GM12878 (cell line): ENCODE measurements at regions not wholly inside any gene's neighbourhood (a gene's known extent, or its start where the extent isn't known, plus 50 kb on each side); places are given as distances from the start of the nearest gene placed in this dataset.

ENCODE experiments used
- ATAC-seq: fragments of 200-7000 bp; cut with Tn5 transposase; 3 replicates; pipeline ENCODE4 v1.9.1; 2020; ENCODE audit warnings: mild to moderate bottlenecking, moderate library complexity
- BruUV-seq: library from RNA; stranded (reverse); fragments of 400-500 nt; replicated peaks from 2 replicates; lab custom pipeline; 2021; lab: Mats Ljungman, UMichigan
- CTCF ChIA-PET: fragments of 300-600 bp; sonication (Branson Sonifier 250); formaldehyde crosslinking; extraction: SDS; loops from one replicate; lab custom pipeline; 2021; ENCODE audit warnings: inconsistent platforms; lab: Yijun Ruan, JAX
- POLR2A ChIA-PET: fragments of 350-600 bp; formaldehyde crosslinking; extraction: SDS; loops from one replicate; lab custom pipeline; 2021; ENCODE audit warnings: inconsistent platforms; lab: Charles Lee
- RAD21 ChIA-PET: fragments of 300-600 bp; sonication (Branson Sonifier 250); formaldehyde crosslinking; loops from one replicate; lab custom pipeline; 2023; ENCODE audit warnings: antibody characterized with exemption; ENCODE audit not compliant: unreplicated experiment; lab: Charles Lee
- SMC1A ChIA-PET: fragments of 300-600 bp; sonication (Branson Sonifier 250); formaldehyde crosslinking; loops from one replicate; lab custom pipeline; 2023; ENCODE audit not compliant: unreplicated experiment, uncharacterized antibody; lab: Charles Lee
- DNase-seq: peaks from one replicate; pipeline ENCODE4 v3.0.0-alpha.2; 2011; ENCODE audit warnings: low read depth, low spot score
- FAIRE-seq: peaks from 3 replicates; lab custom pipeline; 2011; peaks lifted over from hg19 to GRCh38; lab: Jason Lieb, UNC
- H2AFZ ChIP-seq: 2 replicates; pipeline ENCODE4 v1.6.0; 2011; ENCODE audit warnings: low read depth, low read length, control low read depth; ENCODE audit not compliant: control insufficient read depth
- H3K27ac ChIP-seq: 2 replicates; pipeline ENCODE4 v1.5.1; 2011; ENCODE audit warnings: control low read depth; ENCODE audit not compliant: control insufficient read depth, insufficient read depth
- H3K27me3 ChIP-seq, 2 experiments: replicated peaks in 1 of 2; 2 replicates each; pipeline versions ENCODE4 v1.6.0 to v1.6.1; 2011; ENCODE audit warnings: low read length in 1 of 2; ENCODE audit not compliant: control insufficient read depth in 2 of 2, insufficient read depth in 2 of 2
- H3K36me3 ChIP-seq, 2 experiments: 2 replicates each; pipeline ENCODE4 v1.5.1; 2011; ENCODE audit warnings: low read length in 1 of 2; ENCODE audit not compliant: control insufficient read depth in 2 of 2, insufficient read depth in 2 of 2
- H3K4me1 ChIP-seq: 2 replicates; pipeline ENCODE4 v1.6.1; 2011; ENCODE audit warnings: mild to moderate bottlenecking, low read length, moderate library complexity, mixed read lengths; ENCODE audit not compliant: control insufficient read depth, insufficient read depth
- H3K4me2 ChIP-seq: 2 replicates; pipeline ENCODE4 v1.6.0; 2011; ENCODE audit warnings: control low read depth; ENCODE audit not compliant: control insufficient read depth, insufficient read depth
- H3K4me3 ChIP-seq: fragments of 200-600 bp; sonication (generic); 2 replicates; pipeline ENCODE4 v1.5.1; 2016
- H3K79me2 ChIP-seq: 2 replicates; pipeline ENCODE4 v1.6.0; 2011; ENCODE audit warnings: low read length; ENCODE audit not compliant: control insufficient read depth, insufficient read depth
- H3K9ac ChIP-seq: 2 replicates; pipeline ENCODE4 v1.8.0; 2011; ENCODE audit warnings: low read length, control low read depth, mixed read lengths; ENCODE audit not compliant: control insufficient read depth, insufficient read depth
- H3K9me3 ChIP-seq: replicated peaks from 3 replicates; pipeline ENCODE4 v1.5.1; 2011; ENCODE audit warnings: mild to moderate bottlenecking, low read length; ENCODE audit not compliant: control insufficient read depth, insufficient read depth
- H4K20me1 ChIP-seq: 2 replicates; pipeline ENCODE4 v1.6.0; 2011; ENCODE audit not compliant: control insufficient read depth, insufficient read depth
- BACH1 ChIP-seq: fragments of 450-650 bp; IDR thresholded peaks from 2 replicates; pipeline ENCODE4 v1.6.1; 2017; ENCODE audit warnings: mild to moderate bottlenecking, borderline replicate concordance
- BCLAF1 ChIP-seq: fragments of 450-650 bp; IDR thresholded peaks from 2 replicates; pipeline ENCODE4 v1.6.1; 2017; ENCODE audit warnings: antibody characterized with exemption, mild to moderate bottlenecking, moderate library complexity
- JUND ChIP-seq: IDR thresholded peaks from 2 replicates; pipeline ENCODE4 v1.6.1; 2012; ENCODE audit warnings: low read depth, mild to moderate bottlenecking, low read length, improper control_type of control experiment, moderate library complexity
- LARP7 ChIP-seq: fragments of 450-650 bp; IDR thresholded peaks from 2 replicates; pipeline ENCODE4 v1.6.1; 2017; ENCODE audit warnings: mild to moderate bottlenecking
- PBX3 ChIP-seq: IDR thresholded peaks from 2 replicates; pipeline ENCODE4 v1.6.1; 2011; ENCODE audit warnings: mild to moderate bottlenecking, low read depth, low read length, moderate library complexity; ENCODE audit not compliant: insufficient replicate concordance
- PRDM15 ChIP-seq: fragments of 450-650 bp; formaldehyde crosslinking; IDR thresholded peaks from 2 replicates; pipeline ENCODE4 v1.4.0; 2020; ENCODE audit warnings: mild to moderate bottlenecking, moderate library complexity
- SIN3A ChIP-seq: IDR thresholded peaks from 2 replicates; pipeline ENCODE4 v1.6.1; 2012; ENCODE audit warnings: low read depth, low read length, improper control_type of control experiment
- SRF ChIP-seq, 2 experiments: IDR thresholded peaks; 2 replicates each; pipeline ENCODE4 v1.6.1; 2011; ENCODE audit warnings: low read depth in 2 of 2, low read length in 2 of 2, mild to moderate bottlenecking in 1 of 2, moderate library complexity in 1 of 2
- STAT3 ChIP-seq: IDR thresholded peaks from 2 replicates; pipeline ENCODE4 v1.6.1; 2011; ENCODE audit warnings: low read depth, low read length, improper control_type of control experiment
- ZBTB33 ChIP-seq: fragments of 450-650 bp; IDR thresholded peaks from 2 replicates; pipeline ENCODE4 v1.6.1; 2017; ENCODE audit warnings: mild to moderate bottlenecking
- ZBTB4 ChIP-seq: fragments of 450-650 bp; formaldehyde crosslinking; IDR thresholded peaks from 2 replicates; pipeline ENCODE4 v1.4.0; 2022; ENCODE audit warnings: mild to moderate bottlenecking, moderate library complexity
- WGBS: methylation state at CpG from one replicate; pipeline ENCODE4 v1.1.6; 2016; ENCODE audit warnings: low lambda C conversion rate; ENCODE audit not compliant: insufficient replicate concordance, insufficient coverage; ENCODE audit errors: missing lambda C conversion rate; 5-methylcytosine and 5-hydroxymethylcytosine counted together
- in situ Hi-C: fragments of 300-500 bp; cut with MboI; formaldehyde crosslinking; loops from 9 replicates; pipeline ENCODE4 v1.14.3; 2018; ENCODE audit warnings: mixed read lengths
- intact Hi-C: fragments of 100-400 bp; cut with micrococcal nuclease; formaldehyde crosslinking; loops from one replicate; pipeline ENCODE4 v1.14.2; 2022; ENCODE audit not compliant: unreplicated experiment

GRCh38 chr17:70274255-70274654, 104.9 kb downstream of the KCNJ2 start:
- WGBS = 2% methylated on average over 2 of the region's 2 CpGs
- TF ChIP-seq ZBTB33 (no peak), ZBTB4 (CRISPR knock-in tag) (no peak), LARP7 (no peak), PBX3 (no peak), JUND (no peak), SIN3A (no peak), SRF (IDR thresholded peaks at IDR 0.05; ENCODE audit: low read depth in 2 of 2, low read length in 2 of 2) (no peak), BACH1 (no peak), PRDM15 (no peak), BCLAF1 (no peak), STAT3 (no peak)

More at GRCh38 chr17:70274255-70274654, 104.9 kb downstream of the KCNJ2 start:
- no peak for FAIRE-seq
- RAD21 ChIA-PET = interaction anchor here (0.7 kb wide), 1 partner anchor 97 kb away, joined by 3 read pairs; no protein-coding TSS in a partner anchor
- intact Hi-C loops (no loop called here), in situ Hi-C loops (no loop called here)
- Histone ChIP-seq H3K9me3 (no peaks in the 10 kb centered on the region), H3K36me3 (no peaks in the 10 kb centered on the region), H3K4me1 (no peaks in the 10 kb centered on the region), H4K20me1 (no peaks in the 10 kb centered on the region), H2AFZ (no peak overlapping the region), H3K27ac (no peak overlapping the region), H3K4me3 (no peak overlapping the region), H3K79me2 (no peaks in the 10 kb centered on the region), H3K27me3 (no peaks in the 10 kb centered on the region), H3K4me2 (no peak overlapping the region), H3K9ac (no peak overlapping the region)
- CTCF ChIA-PET = no interaction called here
- SMC1A ChIA-PET = interaction anchor here (0.6 to 0.9 kb wide), 3 partner anchors 22 to 94 kb away, joined by 3 read pairs; no protein-coding TSS in a partner anchor
- POLR2A ChIA-PET = no interaction called here
- no TSS peak for BruUV-seq
- DNase-seq = no peak
- no peak for ATAC-seq
